Testis (tissue), 2 donors: ENCODE measurements at regions not wholly inside any gene's neighbourhood (a gene's known extent, or its start where the extent isn't known, plus 50 kb on each side); places are given as distances from the start of the nearest gene placed in this dataset.

Source experiments
- CTCF ChIP-seq, 3 experiments: fragments of 450-650 bp in 2 of 3; fragments of 200-600 bp in 1 of 3; sonication (generic) in 1 of 3; IDR thresholded peaks; one replicate each; pipeline ENCODE4 v1.5.1; 2016 to 2019; ENCODE audit warnings: antibody characterized with exemption in 3 of 3, mild to moderate bottlenecking in 2 of 3, moderate library complexity in 1 of 3
- POLR2A ChIP-seq: fragments of 450-650 bp; IDR thresholded peaks from one replicate; pipeline ENCODE4 v1.6.1; 2017; ENCODE audit warnings: antibody characterized with exemption, mild to moderate bottlenecking, moderate library complexity

- no peak for TF ChIP-seq POLR2A
- TF ChIP-seq CTCF (IDR thresholded peaks at IDR 0.05), result no peak
These were observed 868.1 kb downstream of the LTN1 start for GRCh38 chr21:28124541-28124940.
